Left cardiac atrium (tissue), 4 donors: ENCODE measurements at regions not wholly inside any gene's neighbourhood (a gene's known extent, or its start where the extent isn't known, plus 50 kb on each side); places are given as distances from the start of the nearest gene placed in this dataset.
A peak's percentile ranks its signal among the peaks of the same experiment; 100 is the strongest.

Source experiments
- ATAC-seq, 2 donors: fragments of 200-7000 bp; cut with Tn5 transposase; one replicate each; pipeline ENCODE4 v1.9.1; 2020; ENCODE audit warnings: mild to moderate bottlenecking in 2 of 2, moderate library complexity in 2 of 2
- DNase-seq: peaks from one replicate; pipeline ENCODE4 v3.0.0-alpha.2; 2020
- intact Hi-C, 2 donors: fragments of 100-400 bp; cut with DNase I; formaldehyde crosslinking; loops; one replicate each; pipeline versions ENCODE4 v1.14.1 to v1.15.1; 2022 to 2023
- donor health status: DM: no; HTN: yes; CAD: no.
- donor health status: DM: no; HTN: yes; CAD: no; lungs with severe emphysema.
- donor health status: DM: yes; HTN: yes; CAD: no.
- donor health status: Dilated cardiomyopathy.

GRCh38 chr2:128531856-128532255 is 213.2 kb upstream of the HS6ST1 start:
- no peak for DNase-seq
- no peak for ATAC-seq
- intact Hi-C loops, result loop anchor here (5.0 to 10.0 kb wide), 2 partner anchors 207 to 210 kb away; no protein-coding TSS in a partner anchor

GRCh38 chr2:128533101-128533500 is 214.4 kb upstream of the HS6ST1 start:
- intact Hi-C loops, result loop anchor here (5.0 to 10.0 kb wide), 2 partner anchors 208 to 211 kb away; no protein-coding TSS in a partner anchor
- ATAC-seq (no peak), DNase-seq (no peak)

- DNase-seq, result no peak
- intact Hi-C loops, result loop anchor here (5.0 to 10.0 kb wide), 2 partner anchors 210 to 213 kb away; no protein-coding TSS in a partner anchor
- no peak for ATAC-seq
Observed at GRCh38 chr2:128534688-128535392, 216.2 kb upstream of the HS6ST1 start.

GRCh38 chr2:128535953-128536352 is 217.3 kb upstream of the HS6ST1 start:
- intact Hi-C loops, result loop anchor here in 1 of 2 donors (10.0 kb wide), 1 partner anchor 211 kb away; no protein-coding TSS in a partner anchor
- no peak for DNase-seq
- peak in 1 of 2 donors; percentile 44 for ATAC-seq

- intact Hi-C loops, result loop anchor here in 1 of 2 donors (10.0 kb wide), 1 partner anchor 212 kb away; no protein-coding TSS in a partner anchor
- peak in 1 of 2 donors; percentile 47 for ATAC-seq
- DNase-seq, result no peak
Observed at GRCh38 chr2:128536925-128537620, 218.4 kb upstream of the HS6ST1 start.

GRCh38 chr2:128537646-128538045 is 219.0 kb upstream of the HS6ST1 start:
- DNase-seq, result no peak
- no peak for ATAC-seq
- intact Hi-C loops, result loop anchor here in 1 of 2 donors (10.0 kb wide), 1 partner anchor 213 kb away; no protein-coding TSS in a partner anchor

GRCh38 chr2:128538396-128538795 is 219.7 kb upstream of the HS6ST1 start:
- no peak for ATAC-seq
- DNase-seq, result no peak
- intact Hi-C loops, result loop anchor here in 1 of 2 donors (10.0 kb wide), 1 partner anchor 214 kb away; no protein-coding TSS in a partner anchor

GRCh38 chr2:128540670-128541069 is 222.0 kb upstream of the HS6ST1 start:
- intact Hi-C loops, result no loop called here
- DNase-seq (no peak), ATAC-seq (no peak)

- intact Hi-C loops, result no loop called here
- no peak for ATAC-seq
- no peak for DNase-seq
Observed at GRCh38 chr2:128541448-128541847, 222.8 kb upstream of the HS6ST1 start.

- intact Hi-C loops, result no loop called here
- ATAC-seq (no peak), DNase-seq (no peak)
Observed at GRCh38 chr2:128543036-128543435, 224.4 kb upstream of the HS6ST1 start.

- intact Hi-C loops, result no loop called here
- ATAC-seq (no peak), DNase-seq (no peak)
Observed at GRCh38 chr2:128543646-128544045, 225.0 kb upstream of the HS6ST1 start.

- intact Hi-C loops, result no loop called here
- DNase-seq, result no peak
- ATAC-seq, result no peak
Observed at GRCh38 chr2:128544321-128545037, 225.8 kb upstream of the HS6ST1 start.

GRCh38 chr2:128545085-128545484 is 226.4 kb upstream of the HS6ST1 start:
- intact Hi-C loops, result no loop called here
- DNase-seq (no peak), ATAC-seq (no peak)

GRCh38 chr2:128545829-128546228 is 227.2 kb upstream of the HS6ST1 start:
- DNase-seq (no peak), ATAC-seq (no peak)
- intact Hi-C loops, result no loop called here

GRCh38 chr2:128547667-128548066 is 229.0 kb upstream of the HS6ST1 start:
- no peak for ATAC-seq
- no peak for DNase-seq

GRCh38 chr2:128548461-128548891 is 229.8 kb upstream of the HS6ST1 start:
- intact Hi-C loops, result no loop called here
- DNase-seq (no peak), ATAC-seq (no peak)

More at GRCh38 chr2:128547667-128548066, 229.0 kb upstream of the HS6ST1 start:
- intact Hi-C loops, result no loop called here

GRCh38 chr2:128549094-128549493 is 230.4 kb upstream of the HS6ST1 start:
- intact Hi-C loops, result no loop called here
- DNase-seq (no peak), ATAC-seq (no peak)

- no peak for DNase-seq
- no peak for ATAC-seq
- intact Hi-C loops, result no loop called here
Observed at GRCh38 chr2:128549646-128550260, 231.1 kb upstream of the HS6ST1 start.

- intact Hi-C loops, result no loop called here
- ATAC-seq, result no peak
Observed at GRCh38 chr2:128550389-128550788, 231.7 kb upstream of the HS6ST1 start.

More at GRCh38 chr2:128550389-128550788, 231.7 kb upstream of the HS6ST1 start:
- no peak for DNase-seq
